GM23338 (cell line): ENCODE measurements at regions not wholly inside any gene's neighbourhood (a gene's known extent, or its start where the extent isn't known, plus 50 kb on each side); places are given as distances from the start of the nearest gene placed in this dataset.

Experiments used
- ATAC-seq: fragments of 200-7000 bp; cut with Tn5 transposase; 3 replicates; pipeline ENCODE4 v1.9.1; 2020
- DNase-seq: peaks from one replicate; pipeline ENCODE4 v3.0.0-alpha.2; 2015; ENCODE audit warnings: low spot score
- H2AFZ ChIP-seq: fragments of 200-600 bp; sonication (generic); 2 replicates; pipeline ENCODE4 v1.8.0; 2016; ENCODE audit warnings: antibody characterized with exemption, mild to moderate bottlenecking, moderate library complexity
- H3F3A ChIP-seq: fragments of 200-600 bp; sonication (generic); replicated peaks from 2 replicates; pipeline ENCODE4 v1.8.0; 2017; ENCODE audit warnings: antibody characterized with exemption, mixed run types, low read depth
- H3K27ac ChIP-seq: fragments of 200-600 bp; sonication (generic); 2 replicates; pipeline ENCODE4 v1.6.1; 2016; ENCODE audit warnings: low read depth
- H3K27me3 ChIP-seq: fragments of 200-600 bp; sonication (generic); 2 replicates; pipeline ENCODE4 v1.8.0; 2016; ENCODE audit warnings: mild to moderate bottlenecking, mixed run types, moderate library complexity; ENCODE audit not compliant: insufficient read depth
- H3K36me3 ChIP-seq: fragments of 200-600 bp; sonication (generic); 2 replicates; pipeline ENCODE4 v1.8.0; 2016; ENCODE audit warnings: mild to moderate bottlenecking; ENCODE audit not compliant: insufficient read depth
- H3K4me1 ChIP-seq: fragments of 200-600 bp; sonication (generic); 2 replicates; pipeline ENCODE4 v1.8.0; 2016; ENCODE audit warnings: mild to moderate bottlenecking, moderate library complexity; ENCODE audit not compliant: insufficient read depth
- H3K4me2 ChIP-seq: fragments of 200-600 bp; sonication (generic); 2 replicates; pipeline ENCODE4 v1.7.1; 2017; ENCODE audit warnings: mixed run types
- H3K4me3 ChIP-seq: fragments of 200-600 bp; sonication (generic); 2 replicates; pipeline ENCODE4 v1.6.1; 2016; ENCODE audit warnings: mixed run types
- H3K79me2 ChIP-seq: fragments of 200-600 bp; sonication (generic); replicated peaks from 2 replicates; pipeline ENCODE4 v1.8.0; 2017; ENCODE audit warnings: mild to moderate bottlenecking; ENCODE audit not compliant: insufficient read depth
- H3K9me2 ChIP-seq: fragments of 200-600 bp; sonication (generic); 2 replicates; pipeline ENCODE4 v1.8.0; 2017; ENCODE audit not compliant: insufficient read depth
- H4K20me1 ChIP-seq: fragments of 200-600 bp; sonication (generic); replicated peaks from 2 replicates; pipeline ENCODE4 v1.8.0; 2017; ENCODE audit warnings: mild to moderate bottlenecking; ENCODE audit not compliant: insufficient read depth
- H3K27ac Mint-ChIP-seq: 2 replicates; pipeline ENCODE4 v1.8.0; 2020; ENCODE audit warnings: inconsistent platforms, mild to moderate bottlenecking, moderate library complexity, mixed read lengths
- H3K27me3 Mint-ChIP-seq: 3 replicates; pipeline ENCODE4 v1.8.0; 2022; ENCODE audit warnings: low read depth, mild to moderate bottlenecking, moderate library complexity, mixed read lengths, inconsistent platforms; ENCODE audit not compliant: insufficient read depth, poor library complexity
- H3K36me3 Mint-ChIP-seq: 3 replicates; pipeline ENCODE4 v1.8.0; 2021; ENCODE audit warnings: low read depth, mild to moderate bottlenecking, inconsistent platforms, moderate library complexity, mixed read lengths
- H3K4me1 Mint-ChIP-seq: 3 replicates; pipeline ENCODE4 v1.8.0; 2020; ENCODE audit warnings: mild to moderate bottlenecking, inconsistent platforms, mixed read lengths
- H3K4me3 Mint-ChIP-seq: 3 replicates; pipeline ENCODE4 v1.8.0; 2021; ENCODE audit warnings: moderate library complexity, mild to moderate bottlenecking, inconsistent platforms, mixed read lengths
- H3K9me3 Mint-ChIP-seq: 3 replicates; pipeline ENCODE4 v1.8.0; 2020; ENCODE audit warnings: moderate library complexity, mild to moderate bottlenecking, inconsistent platforms, mixed read lengths
- CREB1 ChIP-seq: fragments of 250-450 bp; sonication (Bioruptor Pico); IDR thresholded peaks from 2 replicates; pipeline ENCODE4 v1.5.0; 2020; ENCODE audit warnings: low read depth, mild to moderate bottlenecking, moderate library complexity
- CTCF ChIP-seq, 2 experiments: fragments of 200-600 bp in 1 of 2; sonication (generic) in 1 of 2; conservative IDR thresholded peaks; 2 replicates each; pipeline versions ENCODE4 v1.5.1 to v1.6.1; 2016 to 2017; ENCODE audit warnings: antibody characterized with exemption in 2 of 2, low read depth in 2 of 2, mild to moderate bottlenecking in 2 of 2, moderate library complexity in 1 of 2
- EZH2 ChIP-seq: fragments of 200-600 bp; sonication (generic); IDR thresholded peaks from one replicate; pipeline ENCODE4 v1.8.0; 2017; ENCODE audit warnings: antibody characterized with exemption, mild to moderate bottlenecking, low read depth; ENCODE audit not compliant: unreplicated experiment
- EZH2phosphoT487 ChIP-seq: fragments of 200-600 bp; sonication (generic); IDR thresholded peaks from one replicate; pipeline ENCODE4 v1.8.1; 2018; ENCODE audit warnings: antibody characterized with exemption; ENCODE audit not compliant: unreplicated experiment
- JUNB ChIP-seq: IDR thresholded peaks from one replicate; pipeline ENCODE4 v1.6.1; 2016; ENCODE audit warnings: antibody characterized with exemption; ENCODE audit not compliant: unreplicated experiment
- NANOG ChIP-seq: IDR thresholded peaks from 2 replicates; pipeline ENCODE4 v1.6.1; 2016; ENCODE audit warnings: antibody characterized with exemption, borderline replicate concordance
- POLR2AphosphoS5 ChIP-seq: IDR thresholded peaks from 2 replicates; pipeline ENCODE4 v1.6.1; 2016; ENCODE audit warnings: antibody characterized with exemption, low read depth
- REST ChIP-seq: IDR thresholded peaks from one replicate; pipeline ENCODE4 v1.6.1; 2018; ENCODE audit warnings: antibody characterized with exemption; ENCODE audit not compliant: unreplicated experiment
- STAT1 ChIP-seq: IDR thresholded peaks from one replicate; pipeline ENCODE4 v1.6.1; 2016; ENCODE audit warnings: antibody characterized with exemption; ENCODE audit not compliant: unreplicated experiment
- ZNF114 ChIP-seq: fragments of 250-450 bp; sonication (Bioruptor Pico); IDR thresholded peaks from 2 replicates; pipeline ENCODE4 v1.5.0; 2020; ENCODE audit warnings: mild to moderate bottlenecking, moderate library complexity
- ZNF331 ChIP-seq: fragments of 250-450 bp; sonication (Bioruptor Pico); IDR thresholded peaks from 2 replicates; pipeline ENCODE4 v1.5.0; 2020; ENCODE audit warnings: low read depth, mild to moderate bottlenecking, moderate library complexity
- TF ChIP-seq, protein P1 (sequence below): IDR thresholded peaks from 2 replicates; pipeline ENCODE4 v1.6.1; 2016; ENCODE audit warnings: antibody characterized with exemption
- TF ChIP-seq, protein P2 (sequence below): fragments of 250-450 bp; sonication (Bioruptor Pico); IDR thresholded peaks from 2 replicates; pipeline ENCODE4 v1.5.0; 2020; ENCODE audit warnings: mild to moderate bottlenecking, moderate library complexity

GRCh38 chr7:91338226-91339020 lies 74.2 kb downstream of the FZD1 start:
- Histone ChIP-seq H2AFZ (no peak overlapping the region), H3K4me3 (no peak overlapping the region), H3K27me3 (no peaks in the 10 kb centered on the region), H3K79me2 (no peaks in the 10 kb centered on the region), H3K27ac (no peak overlapping the region), H3K4me2 (no peak overlapping the region), H3F3A (no peaks in the 10 kb centered on the region), H3K9me2 (peaks cover 8% of the 10 kb centered on the region; the same call in 1 of the 2 replicates), H3K36me3 (no peaks in the 10 kb centered on the region), H4K20me1 (no peaks in the 10 kb centered on the region), H3K4me1 (no peaks in the 10 kb centered on the region)
- Mint-ChIP-seq H3K27ac (no peak overlapping the region), H3K4me1 (no peaks in the 10 kb centered on the region), H3K4me3 (no peak overlapping the region), H3K9me3 (no peaks in the 10 kb centered on the region; the same call in 2 of the 3 replicates), H3K36me3 (no peaks in the 10 kb centered on the region), H3K27me3 (no peaks in the 10 kb centered on the region)
- ATAC-seq (no peak), DNase-seq (no peak)
- TF ChIP-seq POLR2AphosphoS5 (no peak), ZNF331 (no peak), CREB1 (CRISPR knock-in tag) (no peak), ZNF114 (CRISPR knock-in tag) (no peak), NANOG (no peak), JUNB (no peak), STAT1 (no peak), EZH2phosphoT487 (no peak), REST (no peak), EZH2 (no peak), CTCF (conservative IDR thresholded peaks at IDR 0.05; ENCODE audit: low read depth in 2 of 2) (no peak)
- TF ChIP-seq, protein P1, sequence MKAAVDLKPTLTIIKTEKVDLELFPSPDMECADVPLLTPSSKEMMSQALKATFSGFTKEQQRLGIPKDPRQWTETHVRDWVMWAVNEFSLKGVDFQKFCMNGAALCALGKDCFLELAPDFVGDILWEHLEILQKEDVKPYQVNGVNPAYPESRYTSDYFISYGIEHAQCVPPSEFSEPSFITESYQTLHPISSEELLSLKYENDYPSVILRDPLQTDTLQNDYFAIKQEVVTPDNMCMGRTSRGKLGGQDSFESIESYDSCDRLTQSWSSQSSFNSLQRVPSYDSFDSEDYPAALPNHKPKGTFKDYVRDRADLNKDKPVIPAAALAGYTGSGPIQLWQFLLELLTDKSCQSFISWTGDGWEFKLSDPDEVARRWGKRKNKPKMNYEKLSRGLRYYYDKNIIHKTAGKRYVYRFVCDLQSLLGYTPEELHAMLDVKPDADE: no peak
- TF ChIP-seq, protein P2, sequence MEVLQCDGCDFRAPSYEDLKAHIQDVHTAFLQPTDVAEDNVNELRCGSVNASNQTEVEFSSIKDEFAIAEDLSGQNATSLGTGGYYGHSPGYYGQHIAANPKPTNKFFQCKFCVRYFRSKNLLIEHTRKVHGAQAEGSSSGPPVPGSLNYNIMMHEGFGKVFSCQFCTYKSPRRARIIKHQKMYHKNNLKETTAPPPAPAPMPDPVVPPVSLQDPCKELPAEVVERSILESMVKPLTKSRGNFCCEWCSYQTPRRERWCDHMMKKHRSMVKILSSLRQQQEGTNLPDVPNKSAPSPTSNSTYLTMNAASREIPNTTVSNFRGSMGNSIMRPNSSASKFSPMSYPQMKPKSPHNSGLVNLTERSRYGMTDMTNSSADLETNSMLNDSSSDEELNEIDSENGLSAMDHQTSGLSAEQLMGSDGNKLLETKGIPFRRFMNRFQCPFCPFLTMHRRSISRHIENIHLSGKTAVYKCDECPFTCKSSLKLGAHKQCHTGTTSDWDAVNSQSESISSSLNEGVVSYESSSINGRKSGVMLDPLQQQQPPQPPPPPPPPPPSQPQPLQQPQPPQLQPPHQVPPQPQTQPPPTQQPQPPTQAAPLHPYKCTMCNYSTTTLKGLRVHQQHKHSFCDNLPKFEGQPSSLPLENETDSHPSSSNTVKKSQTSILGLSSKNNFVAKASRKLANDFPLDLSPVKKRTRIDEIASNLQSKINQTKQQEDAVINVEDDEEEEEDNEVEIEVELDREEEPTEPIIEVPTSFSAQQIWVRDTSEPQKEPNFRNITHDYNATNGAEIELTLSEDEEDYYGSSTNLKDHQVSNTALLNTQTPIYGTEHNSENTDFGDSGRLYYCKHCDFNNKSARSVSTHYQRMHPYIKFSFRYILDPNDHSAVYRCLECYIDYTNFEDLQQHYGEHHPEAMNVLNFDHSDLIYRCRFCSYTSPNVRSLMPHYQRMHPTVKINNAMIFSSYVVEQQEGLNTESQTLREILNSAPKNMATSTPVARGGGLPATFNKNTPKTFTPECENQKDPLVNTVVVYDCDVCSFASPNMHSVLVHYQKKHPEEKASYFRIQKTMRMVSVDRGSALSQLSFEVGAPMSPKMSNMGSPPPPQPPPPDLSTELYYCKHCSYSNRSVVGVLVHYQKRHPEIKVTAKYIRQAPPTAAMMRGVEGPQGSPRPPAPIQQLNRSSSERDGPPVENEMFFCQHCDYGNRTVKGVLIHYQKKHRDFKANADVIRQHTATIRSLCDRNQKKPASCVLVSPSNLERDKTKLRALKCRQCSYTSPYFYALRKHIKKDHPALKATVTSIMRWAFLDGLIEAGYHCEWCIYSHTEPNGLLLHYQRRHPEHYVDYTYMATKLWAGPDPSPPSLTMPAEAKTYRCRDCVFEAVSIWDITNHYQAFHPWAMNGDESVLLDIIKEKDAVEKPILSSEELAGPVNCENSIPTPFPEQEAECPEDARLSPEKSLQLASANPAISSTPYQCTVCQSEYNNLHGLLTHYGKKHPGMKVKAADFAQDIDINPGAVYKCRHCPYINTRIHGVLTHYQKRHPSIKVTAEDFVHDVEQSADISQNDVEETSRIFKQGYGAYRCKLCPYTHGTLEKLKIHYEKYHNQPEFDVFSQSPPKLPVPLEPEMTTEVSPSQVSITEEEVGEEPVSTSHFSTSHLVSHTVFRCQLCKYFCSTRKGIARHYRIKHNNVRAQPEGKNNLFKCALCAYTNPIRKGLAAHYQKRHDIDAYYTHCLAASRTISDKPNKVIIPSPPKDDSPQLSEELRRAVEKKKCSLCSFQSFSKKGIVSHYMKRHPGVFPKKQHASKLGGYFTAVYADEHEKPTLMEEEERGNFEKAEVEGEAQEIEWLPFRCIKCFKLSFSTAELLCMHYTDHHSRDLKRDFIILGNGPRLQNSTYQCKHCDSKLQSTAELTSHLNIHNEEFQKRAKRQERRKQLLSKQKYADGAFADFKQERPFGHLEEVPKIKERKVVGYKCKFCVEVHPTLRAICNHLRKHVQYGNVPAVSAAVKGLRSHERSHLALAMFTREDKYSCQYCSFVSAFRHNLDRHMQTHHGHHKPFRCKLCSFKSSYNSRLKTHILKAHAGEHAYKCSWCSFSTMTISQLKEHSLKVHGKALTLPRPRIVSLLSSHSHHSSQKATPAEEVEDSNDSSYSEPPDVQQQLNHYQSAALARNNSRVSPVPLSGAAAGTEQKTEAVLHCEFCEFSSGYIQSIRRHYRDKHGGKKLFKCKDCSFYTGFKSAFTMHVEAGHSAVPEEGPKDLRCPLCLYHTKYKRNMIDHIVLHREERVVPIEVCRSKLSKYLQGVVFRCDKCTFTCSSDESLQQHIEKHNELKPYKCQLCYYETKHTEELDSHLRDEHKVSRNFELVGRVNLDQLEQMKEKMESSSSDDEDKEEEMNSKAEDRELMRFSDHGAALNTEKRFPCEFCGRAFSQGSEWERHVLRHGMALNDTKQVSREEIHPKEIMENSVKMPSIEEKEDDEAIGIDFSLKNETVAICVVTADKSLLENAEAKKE (CRISPR knock-in tag): no peak
